ENCODE measurements at regions not wholly inside any gene's neighbourhood (a gene's known extent, or its start where the extent isn't known, plus 50 kb on each side); places are given as distances from the start of the nearest gene placed in this dataset.

- DNase-seq (ENCODE audit: extremely low read depth, low read depth, low spot score): no peak
These were observed 140.7 kb upstream of the STXBP5 start for GRCh38 chr6:147063469-147064031.

- DNase-seq (ENCODE audit: extremely low read depth, low read depth, low spot score): no peak
These were observed 138.4 kb upstream of the STXBP5 start for GRCh38 chr6:147065786-147066185.

GRCh38 chr6:147067184-147067583, 137.0 kb upstream of the STXBP5 start:
- no peak for DNase-seq (ENCODE audit: extremely low read depth, low read depth, low spot score)

GRCh38 chr6:147071776-147072175, 132.4 kb upstream of the STXBP5 start:
- no peak for DNase-seq (ENCODE audit: extremely low read depth, low read depth, low spot score)

GRCh38 chr6:147075381-147075780, 128.8 kb upstream of the STXBP5 start:
- no peak for DNase-seq (ENCODE audit: extremely low read depth, low read depth, low spot score)

- DNase-seq (ENCODE audit: extremely low read depth, low read depth, low spot score): no peak
These were observed 127.0 kb upstream of the STXBP5 start for GRCh38 chr6:147077251-147077650.

GRCh38 chr6:147078106-147078505, 126.1 kb upstream of the STXBP5 start:
- no peak for DNase-seq (ENCODE audit: extremely low read depth, low read depth, low spot score)

GRCh38 chr6:147078602-147079001, 125.6 kb upstream of the STXBP5 start:
- DNase-seq (ENCODE audit: extremely low read depth, low read depth, low spot score): no peak

GRCh38 chr6:147080225-147080624, 124.0 kb upstream of the STXBP5 start:
- DNase-seq (ENCODE audit: extremely low read depth, low read depth, low spot score): no peak

- no peak for DNase-seq (ENCODE audit: extremely low read depth, low read depth, low spot score)
These were observed 123.1 kb upstream of the STXBP5 start for GRCh38 chr6:147081076-147081609.

GRCh38 chr6:147087641-147088040, 116.6 kb upstream of the STXBP5 start:
- DNase-seq (ENCODE audit: extremely low read depth, low read depth, low spot score): no peak

GRCh38 chr6:147088861-147089260, 115.4 kb upstream of the STXBP5 start:
- DNase-seq (ENCODE audit: extremely low read depth, low read depth, low spot score): no peak

GRCh38 chr6:147095316-147095715, 108.9 kb upstream of the STXBP5 start:
- no peak for DNase-seq (ENCODE audit: extremely low read depth, low read depth, low spot score)

- DNase-seq (ENCODE audit: extremely low read depth, low read depth, low spot score): no peak
These were observed 104.2 kb upstream of the STXBP5 start for GRCh38 chr6:147099974-147100373.

- no peak for DNase-seq (ENCODE audit: extremely low read depth, low read depth, low spot score)
These were observed 101.2 kb upstream of the STXBP5 start for GRCh38 chr6:147103007-147103406.

GRCh38 chr6:147103694-147104093, 100.5 kb upstream of the STXBP5 start:
- DNase-seq (ENCODE audit: extremely low read depth, low read depth, low spot score): no peak

- no peak for DNase-seq (ENCODE audit: extremely low read depth, low read depth, low spot score)
These were observed 98.4 kb upstream of the STXBP5 start for GRCh38 chr6:147105786-147106185.

- no peak for DNase-seq (ENCODE audit: extremely low read depth, low read depth, low spot score)
These were observed 97.3 kb upstream of the STXBP5 start for GRCh38 chr6:147106759-147107401.

- DNase-seq (ENCODE audit: extremely low read depth, low read depth, low spot score): no peak
These were observed 95.8 kb upstream of the STXBP5 start for GRCh38 chr6:147108259-147108910.

GRCh38 chr6:147109707-147110106, 94.5 kb upstream of the STXBP5 start:
- no peak for DNase-seq (ENCODE audit: extremely low read depth, low read depth, low spot score)

- no peak for DNase-seq (ENCODE audit: extremely low read depth, low read depth, low spot score)
These were observed 88.2 kb upstream of the STXBP5 start for GRCh38 chr6:147116056-147116455.

- DNase-seq (ENCODE audit: extremely low read depth, low read depth, low spot score): no peak
These were observed 87.2 kb upstream of the STXBP5 start for GRCh38 chr6:147117011-147117410.
